ENCODE measurements at regions not wholly inside any gene's neighbourhood (a gene's known extent, or its start where the extent isn't known, plus 50 kb on each side); places are given as distances from the start of the nearest gene placed in this dataset.

DNA sequence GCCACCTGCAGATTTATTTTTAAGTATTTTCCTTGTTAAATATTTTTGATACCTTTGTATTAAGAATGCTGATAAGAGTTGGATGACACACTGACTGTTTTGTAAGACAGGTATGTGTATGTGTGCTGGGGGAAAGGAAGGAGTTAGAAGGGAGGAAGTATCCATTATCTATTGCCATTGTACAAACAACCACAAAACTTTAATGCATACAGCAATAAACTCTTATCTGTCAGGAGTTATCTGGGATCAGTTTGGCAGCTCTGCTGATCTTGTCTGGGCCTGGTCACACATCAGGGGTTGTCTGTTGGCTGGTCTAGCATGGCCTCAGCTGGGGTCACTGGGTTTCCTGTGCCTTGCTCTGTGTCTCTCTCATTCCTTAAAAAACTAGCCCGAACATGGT, 423.9 kb upstream of the USP24 start:
- no peak for DNase-seq

GRCh38 chr1:55636696-55637095, 421.5 kb upstream of the USP24 start:
- DNase-seq: no peak

GRCh38 chr1:55635856-55636255, 420.7 kb upstream of the USP24 start:
- DNase-seq: no peak

GRCh38 chr1:55634516-55634915, 419.4 kb upstream of the USP24 start:
- DNase-seq: no peak

- no peak for DNase-seq
These were observed 417.7 kb upstream of the USP24 start for GRCh38 chr1:55632906-55633305.

GRCh38 chr1:55632058-55632457, 416.9 kb upstream of the USP24 start:
- no peak for DNase-seq

DNA sequence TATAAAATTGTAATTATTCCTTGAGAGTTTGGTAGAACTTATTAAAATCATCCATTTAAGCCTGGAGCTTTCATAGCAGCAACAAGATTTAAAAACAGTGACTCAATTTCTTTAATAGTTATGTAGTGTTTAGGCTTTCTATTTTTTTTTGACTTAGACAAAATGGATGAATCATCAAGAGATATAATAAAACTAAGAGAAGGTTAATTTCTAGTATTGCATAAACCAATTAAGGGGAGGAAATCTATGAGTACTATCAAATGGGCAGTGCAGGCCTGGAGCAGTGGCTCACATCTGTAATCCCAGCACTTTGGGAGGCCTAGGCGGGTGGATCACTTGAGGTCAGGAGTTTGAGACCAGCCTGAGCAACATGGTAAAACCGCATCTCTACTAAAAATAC, 416.3 kb upstream of the USP24 start:
- no peak for DNase-seq

DNA sequence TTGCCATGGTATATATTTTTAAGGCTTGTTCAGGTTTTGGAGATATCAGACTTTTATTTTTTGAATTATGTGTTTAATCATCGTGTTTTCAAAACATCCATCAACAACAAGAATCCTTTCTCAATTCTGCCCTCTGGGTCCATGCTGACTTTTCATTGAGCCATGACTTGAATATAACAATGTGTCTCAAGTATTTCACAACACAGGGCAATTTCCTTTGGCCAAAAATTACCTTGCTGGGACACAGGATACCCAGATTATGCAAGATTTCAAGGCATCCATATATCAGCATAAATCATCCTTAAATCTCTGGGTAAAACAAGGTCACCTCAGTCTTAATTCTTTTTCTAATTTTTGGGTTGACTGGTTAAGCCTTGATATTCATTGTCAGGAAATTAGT, 411.2 kb upstream of the USP24 start:
- no peak for DNase-seq

- no peak for DNase-seq
These were observed 409.6 kb upstream of the USP24 start for GRCh38 chr1:55624766-55625165.

GRCh38 chr1:55623311-55623710, 408.1 kb upstream of the USP24 start:
- DNase-seq: no peak

- DNase-seq: no peak
These were observed 406.9 kb upstream of the USP24 start for GRCh38 chr1:55622074-55622473.

DNA sequence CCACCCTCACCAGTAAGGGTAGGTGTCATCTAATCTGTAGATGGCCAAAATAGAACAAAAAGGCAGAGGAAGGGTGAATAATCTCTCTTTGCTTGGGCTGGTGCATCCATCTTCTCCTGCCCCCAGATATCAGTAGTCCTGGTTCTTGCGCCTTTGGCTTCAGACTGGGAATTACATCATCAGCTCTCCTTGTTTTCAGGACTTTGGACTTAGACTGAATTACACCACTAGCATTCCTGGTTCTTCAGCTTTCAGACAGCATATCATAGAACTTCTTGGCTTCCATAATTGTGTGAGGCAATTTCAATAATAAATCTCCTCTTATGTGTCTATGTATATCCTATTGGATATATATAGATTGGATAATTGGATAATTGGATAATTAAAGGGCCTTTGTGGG, 403.0 kb upstream of the USP24 start:
- no peak for DNase-seq

DNA sequence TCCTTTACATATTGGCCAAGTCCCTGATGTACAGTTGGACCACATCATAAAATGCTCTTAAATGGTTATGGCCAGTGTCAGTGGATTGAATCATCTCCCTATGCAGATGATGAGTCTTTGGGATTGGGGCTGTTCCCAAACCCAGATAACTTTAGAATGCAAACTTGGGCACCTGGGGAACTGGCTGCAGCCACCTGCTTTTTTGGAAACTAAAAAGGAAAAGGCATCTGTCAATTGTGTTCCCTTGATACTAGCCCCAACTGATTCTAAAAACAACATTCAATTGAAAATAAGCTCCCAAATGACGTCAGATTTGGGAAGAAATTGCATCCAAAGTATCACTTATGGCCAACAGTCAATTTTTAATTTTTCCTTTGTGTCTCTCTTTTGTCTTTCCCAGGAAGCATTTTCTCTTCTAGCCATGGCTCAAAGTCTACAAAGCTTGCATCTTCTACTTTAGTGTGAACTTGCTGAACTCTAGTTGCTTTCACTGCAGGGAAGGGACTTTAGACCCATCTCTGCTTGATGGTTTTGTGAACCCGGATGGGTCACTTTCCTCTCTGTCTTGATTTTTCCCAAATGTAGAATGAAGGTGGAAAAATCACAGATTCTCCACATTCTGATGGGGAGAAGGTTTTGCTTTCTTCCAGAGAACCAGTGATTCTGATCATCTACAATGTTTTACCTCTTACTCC, 402.3 kb upstream of the USP24 start:
- no peak for DNase-seq

DNA sequence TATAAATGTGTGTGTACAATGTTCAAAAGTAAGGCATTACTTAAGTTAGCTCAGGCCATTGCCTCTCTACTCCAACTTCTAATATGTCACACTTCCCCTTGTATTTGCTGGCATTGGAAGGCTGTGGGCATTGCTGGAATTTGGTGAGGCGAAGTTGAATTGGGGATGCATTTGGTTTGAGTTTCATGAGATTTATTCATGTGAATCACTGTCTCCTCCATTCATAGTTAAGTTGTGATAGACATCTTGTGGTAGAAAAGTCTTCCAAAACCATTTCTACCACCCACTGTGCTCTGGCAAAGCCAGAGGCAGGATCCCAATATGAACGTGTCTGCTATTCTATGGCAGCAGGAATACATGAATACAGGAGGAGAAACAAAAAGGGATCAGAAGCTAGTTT, 397.8 kb upstream of the USP24 start:
- no peak for DNase-seq

DNA sequence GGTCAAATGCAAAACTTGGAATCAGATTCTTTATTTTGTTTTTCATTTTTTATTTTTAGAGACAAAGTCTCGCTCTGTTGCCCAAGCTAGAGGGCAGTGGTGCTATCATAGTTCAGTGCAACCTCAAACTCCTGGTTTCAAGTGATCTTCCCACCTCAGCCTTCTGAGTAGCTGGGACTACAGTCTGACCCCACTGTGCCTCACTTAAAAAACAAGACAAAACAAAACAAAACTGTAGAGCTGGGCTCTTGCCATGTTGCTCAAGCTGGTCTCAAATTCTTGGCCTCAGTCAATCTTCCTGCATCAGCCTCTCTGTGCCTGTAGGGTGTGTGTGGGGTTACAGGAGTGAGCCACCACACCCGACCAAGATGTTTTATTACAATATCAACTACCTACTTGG, 396.0 kb upstream of the USP24 start:
- DNase-seq: no peak

DNA sequence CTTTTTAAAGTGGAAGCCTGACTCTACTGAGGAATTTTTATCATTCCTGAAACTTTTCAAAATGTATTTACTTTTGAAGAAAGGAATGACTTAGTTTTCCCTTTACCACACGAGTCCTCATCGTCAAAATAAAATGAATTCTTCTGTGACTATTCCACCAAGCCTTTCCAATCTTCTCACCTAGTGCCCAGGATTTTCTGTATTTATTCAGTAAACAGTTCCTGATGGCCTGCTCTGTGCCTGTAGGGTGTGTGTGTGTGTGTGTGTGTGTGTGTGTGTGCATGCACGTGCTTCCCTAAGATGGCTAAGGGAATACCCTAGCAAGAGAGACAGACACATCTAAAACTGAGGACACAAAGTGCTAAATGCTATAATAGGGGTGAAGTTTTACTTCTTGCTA, 395.0 kb upstream of the USP24 start:
- DNase-seq: no peak

GRCh38 chr1:55609630-55610029, 394.5 kb upstream of the USP24 start:
- no peak for DNase-seq

DNA sequence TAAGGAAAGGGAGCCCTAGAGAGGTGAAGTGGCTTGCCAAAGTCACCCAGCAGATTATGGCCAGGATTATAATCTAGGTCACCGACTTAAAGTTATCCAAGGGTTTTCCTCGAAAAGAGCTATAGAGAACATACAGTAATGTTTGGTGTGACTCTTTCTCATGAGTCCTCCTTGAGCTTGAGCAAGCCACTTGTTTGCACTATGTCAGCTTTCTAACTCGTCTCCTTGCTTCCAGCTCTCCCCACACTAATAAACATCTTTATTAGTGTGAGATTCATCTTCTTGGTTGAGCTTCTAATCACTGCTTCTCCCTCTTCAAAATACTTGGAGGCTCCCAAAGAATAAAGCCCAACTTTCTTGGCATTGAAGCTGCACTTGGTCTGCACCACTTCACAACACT, 390.0 kb upstream of the USP24 start:
- DNase-seq: no peak

GRCh38 chr1:55604749-55605148, 389.6 kb upstream of the USP24 start:
- DNase-seq: no peak

DNA sequence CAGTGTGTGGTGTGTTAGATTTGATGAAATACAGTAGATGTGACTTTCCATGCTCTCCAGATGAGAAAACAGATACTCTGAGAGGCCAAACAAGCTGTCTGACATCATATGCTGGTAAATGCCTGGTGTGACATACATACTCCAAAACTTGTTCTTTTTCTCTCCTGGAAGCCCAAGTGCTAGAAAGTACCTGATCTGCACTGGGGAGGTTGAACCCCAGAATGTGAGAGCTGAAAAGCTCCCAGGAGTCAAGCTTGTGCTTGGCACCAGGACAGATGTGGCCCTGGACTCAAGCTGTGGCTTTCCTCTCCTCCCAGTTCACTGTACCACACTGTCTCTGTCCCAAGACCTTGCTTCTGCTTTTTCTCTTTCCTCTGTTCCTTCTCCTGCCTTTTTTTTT, 389.0 kb upstream of the USP24 start:
- no peak for DNase-seq

DNA sequence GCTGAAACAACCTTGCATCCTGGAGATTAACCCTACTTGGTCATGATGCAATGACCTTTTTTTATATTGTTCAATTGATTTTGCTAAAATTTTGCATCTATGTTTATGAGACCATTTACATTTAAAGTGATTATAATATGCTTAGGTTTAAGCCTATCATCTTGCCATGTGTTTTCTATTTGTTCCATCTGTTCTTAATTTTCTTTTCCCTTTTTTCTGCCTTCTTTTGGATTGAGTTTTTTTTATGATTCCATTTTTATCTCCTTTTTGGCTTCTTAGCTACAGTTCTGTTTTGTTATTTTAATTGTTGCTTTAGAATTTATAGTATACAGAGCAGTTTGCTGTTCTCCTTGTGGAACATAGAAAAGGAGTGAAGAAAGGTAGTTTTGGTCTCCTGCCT, 385.1 kb upstream of the USP24 start:
- no peak for DNase-seq

- DNase-seq: no peak
These were observed 382.7 kb upstream of the USP24 start for GRCh38 chr1:55597910-55598309.

DNA sequence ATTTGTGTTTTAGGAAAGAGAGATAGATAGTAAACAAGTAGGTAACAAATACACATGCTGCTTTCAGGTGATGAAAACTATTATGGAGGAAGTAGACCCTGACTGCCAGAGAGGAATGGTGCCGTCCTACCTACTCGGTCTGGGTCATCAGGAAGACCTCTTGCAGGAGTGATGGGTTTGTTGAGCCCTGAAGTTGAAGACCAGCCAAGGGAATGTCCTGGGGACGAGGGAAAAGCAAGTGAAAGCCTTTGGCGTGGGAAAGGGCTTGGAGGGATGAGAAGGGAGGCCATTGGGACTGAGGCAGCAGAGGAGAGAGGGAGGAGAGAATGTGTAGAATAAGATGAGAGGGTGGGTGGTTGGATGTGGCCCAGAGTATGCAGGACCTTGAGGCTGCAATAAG, 379.5 kb upstream of the USP24 start:
- DNase-seq: no peak

DNA sequence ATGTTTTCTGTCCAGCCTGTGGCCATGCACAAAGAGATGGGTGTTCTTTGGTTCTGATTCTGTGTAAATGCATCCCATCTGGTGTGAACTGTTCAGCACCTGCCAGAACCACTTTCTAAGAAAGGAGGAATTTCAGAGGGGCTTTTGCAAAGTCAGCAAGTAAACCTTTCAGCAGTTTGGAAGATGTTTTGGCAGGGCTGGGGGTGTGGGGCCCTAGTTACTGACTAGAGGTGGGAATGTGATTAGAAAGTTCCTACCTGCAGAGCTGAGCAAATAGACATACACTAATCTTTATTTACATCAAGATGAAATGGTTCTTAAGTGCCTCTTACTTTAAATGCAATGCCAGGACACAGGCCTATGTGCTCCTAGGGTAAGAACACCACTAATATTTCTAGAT, 378.1 kb upstream of the USP24 start:
- DNase-seq: no peak

DNA sequence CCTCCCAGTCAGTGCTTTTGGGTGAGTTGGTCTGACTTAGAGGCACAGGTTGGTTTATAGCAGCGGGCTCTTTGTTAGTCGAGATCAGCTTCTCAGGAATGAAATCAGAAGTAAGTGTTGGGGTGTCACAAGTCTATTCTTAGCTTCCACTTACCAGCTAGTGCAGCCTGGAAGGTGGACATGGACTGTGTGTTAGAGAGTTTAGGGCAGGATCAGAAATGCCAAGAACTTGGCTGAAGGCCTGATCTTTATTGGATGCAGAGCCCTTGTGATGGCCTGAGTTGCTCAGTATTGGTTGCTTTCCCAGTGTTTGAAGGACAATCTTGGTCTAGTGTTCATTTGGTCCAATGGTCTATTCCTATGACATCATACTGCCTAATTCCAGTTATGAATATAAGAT, 377.0 kb upstream of the USP24 start:
- no peak for DNase-seq
